GM21529 (cell line): ENCODE measurements at regions not wholly inside any gene's neighbourhood (a gene's known extent, or its start where the extent isn't known, plus 50 kb on each side); places are given as distances from the start of the nearest gene placed in this dataset.
A peak's percentile ranks its signal among the peaks of the same experiment; 100 is the strongest.
"Not testable (repeated sequence)": the region's sequence is repeated elsewhere in the genome, so short reads cannot be mapped to it uniquely, and the experiment has no call there.

Source experiments
- ATAC-seq: cut with Tn5 transposase; IDR thresholded peaks from one replicate; pipeline ENCODE4 v1.9.1; 2021; ENCODE audit not compliant: unreplicated experiment

GRCh38 chr15:58322253-58322652 is 109.5 kb upstream of the LIPC start:
- no peak for ATAC-seq

GRCh38 chr15:58323321-58323720 is 108.5 kb upstream of the LIPC start:
- not testable (repeated sequence) for ATAC-seq

- ATAC-seq = no peak
Observed at GRCh38 chr15:58324533-58324932, 107.3 kb upstream of the LIPC start.

- no peak for ATAC-seq
Observed at GRCh38 chr15:58327958-58328357, 103.8 kb upstream of the LIPC start.

- ATAC-seq = no peak
Observed at GRCh38 chr15:58329211-58329610, 102.6 kb upstream of the LIPC start.

- no peak for ATAC-seq
Observed at GRCh38 chr15:58329781-58330671, 101.8 kb upstream of the LIPC start.

- ATAC-seq = no peak
Observed at GRCh38 chr15:58330741-58331559, 100.8 kb upstream of the LIPC start.

GRCh38 chr15:58331560-58331912 is 100.3 kb upstream of the LIPC start:
- no peak for ATAC-seq

- peak; percentile 74 for ATAC-seq
Observed at GRCh38 chr15:58331913-58332675, 99.7 kb upstream of the LIPC start.

- no peak for ATAC-seq
Observed at GRCh38 chr15:58332676-58333400, 99.0 kb upstream of the LIPC start.

GRCh38 chr15:58334803-58335202 is 97.0 kb upstream of the LIPC start:
- no peak for ATAC-seq

- no peak for ATAC-seq
Observed at GRCh38 chr15:58336161-58336560, 95.6 kb upstream of the LIPC start.

GRCh38 chr15:58340176-58340575 is 91.6 kb upstream of the LIPC start:
- ATAC-seq = no peak

- ATAC-seq = no peak
Observed at GRCh38 chr15:58342508-58342907, 89.3 kb upstream of the LIPC start.

- ATAC-seq = no peak
Observed at GRCh38 chr15:58344213-58345070, 87.3 kb upstream of the LIPC start.

GRCh38 chr15:58346361-58346760 is 85.4 kb upstream of the LIPC start:
- ATAC-seq = no peak

- no peak for ATAC-seq
Observed at GRCh38 chr15:58348095-58348812, 83.5 kb upstream of the LIPC start.

- ATAC-seq = no peak
Observed at GRCh38 chr15:58352026-58352929, 79.5 kb upstream of the LIPC start.
